Inflammatory macrophage treated with lipopolysaccharide for 1 hour (primary cell): ENCODE measurements at regions not wholly inside any gene's neighbourhood (a gene's known extent, or its start where the extent isn't known, plus 50 kb on each side); places are given as distances from the start of the nearest gene placed in this dataset.
"Not testable (repeated sequence)": the region's sequence is repeated elsewhere in the genome, so short reads cannot be mapped to it uniquely, and the experiment has no call there.

ENCODE experiments used
- DNase-seq, 2 donors: peaks; one replicate each; pipeline ENCODE4 v3.0.0-alpha.2; 2020 to 2022

GRCh38 chr6:27668442-27669294 is 195.8 kb upstream of the ZNF184 start:
- DNase-seq, result peak in 1 of 2 donors; percentile 19

- DNase-seq, result no peak
Observed at GRCh38 chr6:27667657-27668441, 194.9 kb upstream of the ZNF184 start.

GRCh38 chr6:27667016-27667656 is 194.2 kb upstream of the ZNF184 start:
- DNase-seq, result no peak

GRCh38 chr6:27662769-27663168 is 189.9 kb upstream of the ZNF184 start:
- DNase-seq, result no peak

GRCh38 chr6:27662212-27662611 is 189.3 kb upstream of the ZNF184 start:
- DNase-seq, result not testable (repeated sequence)

GRCh38 chr6:27653143-27653825 is 180.4 kb upstream of the ZNF184 start:
- DNase-seq, result not testable (repeated sequence)

- no peak for DNase-seq
Observed at GRCh38 chr6:27651371-27651732, 178.4 kb upstream of the ZNF184 start.

- no peak for DNase-seq
Observed at GRCh38 chr6:27650620-27651370, 177.9 kb upstream of the ZNF184 start.

GRCh38 chr6:27644528-27644927 is 171.6 kb upstream of the ZNF184 start:
- no peak for DNase-seq

- DNase-seq, result no peak
Observed at GRCh38 chr6:27642744-27643456, 170.0 kb upstream of the ZNF184 start.

GRCh38 chr6:27635886-27636285 is 163.0 kb upstream of the ZNF184 start:
- not testable (repeated sequence) for DNase-seq

- DNase-seq, result not testable (repeated sequence)
Observed at GRCh38 chr6:27633221-27633688, 160.3 kb upstream of the ZNF184 start.

- DNase-seq, result no peak
Observed at GRCh38 chr6:27631609-27631916, 158.7 kb upstream of the ZNF184 start.

GRCh38 chr6:27630727-27631608 is 158.1 kb upstream of the ZNF184 start:
- DNase-seq, result no peak

- DNase-seq, result no peak
Observed at GRCh38 chr6:27624694-27625262, 151.9 kb upstream of the ZNF184 start.

- no peak for DNase-seq
Observed at GRCh38 chr6:27623103-27623502, 150.2 kb upstream of the ZNF184 start.

GRCh38 chr6:27619436-27619835 is 146.5 kb upstream of the ZNF184 start:
- DNase-seq, result no peak

GRCh38 chr6:27617700-27618689 is 145.1 kb upstream of the ZNF184 start:
- DNase-seq, result no peak
